Suprapubic skin (tissue), 4 donors: ENCODE measurements at regions not wholly inside any gene's neighbourhood (a gene's known extent, or its start where the extent isn't known, plus 50 kb on each side); places are given as distances from the start of the nearest gene placed in this dataset.
"Not testable (repeated sequence)": the region's sequence is repeated elsewhere in the genome, so short reads cannot be mapped to it uniquely, and the experiment has no call there.

Experiments
- DNase-seq, 2 donors: peaks; one replicate each; pipeline ENCODE4 v3.0.0-alpha.2; 2019; ENCODE audit warnings: low spot score in 2 of 2
- H3K27ac ChIP-seq: fragments of 200-600 bp; sonication (generic); one replicate; pipeline ENCODE4 v1.5.1; 2019
- H3K27me3 ChIP-seq: fragments of 200-600 bp; sonication (generic); one replicate; pipeline ENCODE4 v1.5.1; 2019
- H3K36me3 ChIP-seq: fragments of 200-600 bp; sonication (generic); one replicate; pipeline ENCODE4 v1.5.1; 2019
- H3K4me1 ChIP-seq: fragments of 200-600 bp; sonication (generic); one replicate; pipeline ENCODE4 v1.5.1; 2019
- H3K4me3 ChIP-seq: fragments of 200-600 bp; sonication (generic); one replicate; pipeline ENCODE4 v1.5.1; 2019; ENCODE audit warnings: mild to moderate bottlenecking
- H3K9me3 ChIP-seq: fragments of 200-600 bp; sonication (generic); one replicate; pipeline ENCODE4 v1.5.1; 2019
- CTCF ChIP-seq, 2 donors: fragments of 200-600 bp in 1 of 2; fragments of 450-650 bp in 1 of 2; sonication (generic) in 1 of 2; IDR thresholded peaks; one replicate each; pipeline ENCODE4 v1.5.1; 2016 to 2019; ENCODE audit warnings: antibody characterized with exemption in 2 of 2, mild to moderate bottlenecking in 1 of 2, moderate library complexity in 1 of 2
- EP300 ChIP-seq: sonication (generic); formaldehyde crosslinking; IDR thresholded peaks from one replicate; pipeline ENCODE4 v1.6.1; 2017; ENCODE audit warnings: antibody characterized with exemption
- POLR2A ChIP-seq, 2 donors: fragments of 450-650 bp; IDR thresholded peaks; one replicate each; pipeline ENCODE4 v1.6.1; 2017; ENCODE audit warnings: antibody characterized with exemption in 2 of 2, mild to moderate bottlenecking in 2 of 2, moderate library complexity in 2 of 2
- POLR2AphosphoS5 ChIP-seq, 3 donors: sonication (generic); formaldehyde crosslinking; IDR thresholded peaks; one replicate each; pipeline ENCODE4 v1.6.1; 2017; ENCODE audit warnings: antibody characterized with exemption in 3 of 3
- WGBS: methylation state at CpG from one replicate; pipeline ENCODE4 v1.1.5; 2018; 5-methylcytosine and 5-hydroxymethylcytosine counted together

- Histone ChIP-seq H3K36me3 (no peaks in the 10 kb centered on the region), H3K27ac (no peak overlapping the region), H3K4me3 (no peak overlapping the region), H3K9me3 (no peaks in the 10 kb centered on the region), H3K27me3 (no peaks in the 10 kb centered on the region), H3K4me1 (peaks cover 3% of the 10 kb centered on the region)
- no peak for DNase-seq
- WGBS, result 59% methylated on average over 1 of the region's 1 CpG
- TF ChIP-seq EP300, result no peak
- TF ChIP-seq POLR2A (IDR thresholded peaks at IDR 0.05), result no peak
- TF ChIP-seq CTCF (IDR thresholded peaks at IDR 0.05), result no peak
- TF ChIP-seq POLR2AphosphoS5 (IDR thresholded peaks at IDR 0.05), result no peak
Measured at GRCh38 chr5:84436866-84437265, 52.2 kb upstream of the EDIL3 start.

GRCh38 chr5:84435861-84436346 is 51.2 kb upstream of the EDIL3 start:
- H3K36me3 ChIP-seq, DNase-seq, H3K9me3 ChIP-seq, H3K4me1 ChIP-seq, H3K27me3 ChIP-seq, H3K27ac ChIP-seq, H3K4me3 ChIP-seq: not testable (repeated sequence)
- 73% methylated on average over 8 of the region's 8 CpGs for WGBS
